22Rv1 (cell line): ENCODE measurements at regions not wholly inside any gene's neighbourhood (a gene's known extent, or its start where the extent isn't known, plus 50 kb on each side); places are given as distances from the start of the nearest gene placed in this dataset.

Experiments used
- ZFX ChIP-seq: fragments of 450-650 bp; IDR thresholded peaks from 2 replicates; pipeline ENCODE4 v1.6.1; 2017; ENCODE audit warnings: antibody characterized with exemption, borderline replicate concordance
- TF ChIP-seq, protein P1 (sequence below): fragments of 450-650 bp; IDR thresholded peaks from 2 replicates; pipeline ENCODE4 v1.5.1; 2017; ENCODE audit warnings: mild to moderate bottlenecking

DNA sequence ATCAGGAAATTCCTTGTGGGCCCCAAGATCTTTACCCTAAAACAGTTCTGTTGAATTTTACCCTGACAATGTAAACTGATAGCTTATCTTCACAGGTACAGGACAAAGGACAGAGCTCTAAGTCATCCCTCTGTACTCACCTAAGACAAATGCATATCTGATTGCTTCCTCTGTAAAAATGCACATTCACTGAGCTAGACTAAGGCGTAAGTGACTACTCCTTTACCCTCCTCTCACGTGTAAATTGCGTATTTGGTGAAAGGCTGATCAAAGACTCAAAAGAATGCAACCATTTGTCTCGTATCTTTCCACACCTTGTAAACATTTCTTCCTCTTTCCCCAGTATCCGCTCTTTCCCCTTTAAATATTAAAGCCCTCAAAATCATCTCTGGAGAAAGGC is 80.6 kb upstream of the LRCH1 start:
- TF ChIP-seq, protein P1, sequence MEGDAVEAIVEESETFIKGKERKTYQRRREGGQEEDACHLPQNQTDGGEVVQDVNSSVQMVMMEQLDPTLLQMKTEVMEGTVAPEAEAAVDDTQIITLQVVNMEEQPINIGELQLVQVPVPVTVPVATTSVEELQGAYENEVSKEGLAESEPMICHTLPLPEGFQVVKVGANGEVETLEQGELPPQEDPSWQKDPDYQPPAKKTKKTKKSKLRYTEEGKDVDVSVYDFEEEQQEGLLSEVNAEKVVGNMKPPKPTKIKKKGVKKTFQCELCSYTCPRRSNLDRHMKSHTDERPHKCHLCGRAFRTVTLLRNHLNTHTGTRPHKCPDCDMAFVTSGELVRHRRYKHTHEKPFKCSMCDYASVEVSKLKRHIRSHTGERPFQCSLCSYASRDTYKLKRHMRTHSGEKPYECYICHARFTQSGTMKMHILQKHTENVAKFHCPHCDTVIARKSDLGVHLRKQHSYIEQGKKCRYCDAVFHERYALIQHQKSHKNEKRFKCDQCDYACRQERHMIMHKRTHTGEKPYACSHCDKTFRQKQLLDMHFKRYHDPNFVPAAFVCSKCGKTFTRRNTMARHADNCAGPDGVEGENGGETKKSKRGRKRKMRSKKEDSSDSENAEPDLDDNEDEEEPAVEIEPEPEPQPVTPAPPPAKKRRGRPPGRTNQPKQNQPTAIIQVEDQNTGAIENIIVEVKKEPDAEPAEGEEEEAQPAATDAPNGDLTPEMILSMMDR = no peak
- no peak for TF ChIP-seq ZFX
